Stimulated activated CD4-positive, alpha-beta T cell treated with anti-CD3 and anti-CD28 coated beads, Interleukin-1b, Interleukin-23, amount 100 ng/mL, for 4 hours (primary cell): ENCODE measurements at regions not wholly inside any gene's neighbourhood (a gene's known extent, or its start where the extent isn't known, plus 50 kb on each side); places are given as distances from the start of the nearest gene placed in this dataset.

Source experiments
- DNase-seq, 2 donors: peaks; one replicate each; pipeline ENCODE4 v3.0.0-alpha.2; 2020; ENCODE audit warnings: low read depth in 2 of 2

DNA sequence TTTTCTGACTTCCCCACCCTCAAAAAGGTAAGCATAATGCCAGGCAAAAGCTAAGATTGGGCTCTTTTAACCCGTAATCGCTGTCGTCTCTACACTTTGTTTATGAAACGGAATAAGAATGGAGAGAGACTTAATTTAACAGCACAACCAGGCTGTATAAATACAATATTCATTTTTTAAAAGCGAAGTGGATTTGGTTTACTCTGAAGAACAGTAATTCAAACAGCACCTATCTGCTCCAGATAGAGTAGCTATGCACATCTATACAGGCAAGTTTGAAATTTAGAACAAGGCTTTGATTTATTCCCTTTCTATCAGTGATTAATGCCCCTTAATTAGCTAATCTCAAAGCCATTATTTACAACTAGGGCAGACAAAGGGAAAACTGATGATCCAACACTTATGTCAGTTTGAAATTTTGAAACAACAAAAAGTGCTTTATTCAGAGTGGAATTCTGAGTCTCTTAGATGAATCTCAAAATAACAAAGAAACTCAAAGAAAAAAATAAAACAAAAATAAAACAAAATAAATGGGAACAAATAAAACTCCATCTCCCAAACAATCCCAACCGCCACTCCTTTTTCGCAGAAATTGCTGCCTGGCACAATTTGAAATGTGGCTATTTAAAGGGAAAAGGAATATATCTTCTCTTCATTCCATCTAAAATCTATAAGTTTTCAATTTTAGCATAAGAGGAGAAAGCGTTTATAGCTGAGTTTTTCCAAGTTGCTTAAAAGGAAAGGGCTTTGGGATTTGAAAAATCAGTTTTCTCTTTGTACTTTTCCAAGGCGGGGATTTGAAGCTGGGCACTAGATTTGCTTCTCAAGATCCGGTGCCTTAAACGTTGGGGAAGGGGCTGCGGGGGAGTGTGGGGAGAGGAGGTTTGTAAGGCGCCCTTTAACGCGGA is 298.6 kb downstream of the PARP8 start:
- DNase-seq = no peak

DNA sequence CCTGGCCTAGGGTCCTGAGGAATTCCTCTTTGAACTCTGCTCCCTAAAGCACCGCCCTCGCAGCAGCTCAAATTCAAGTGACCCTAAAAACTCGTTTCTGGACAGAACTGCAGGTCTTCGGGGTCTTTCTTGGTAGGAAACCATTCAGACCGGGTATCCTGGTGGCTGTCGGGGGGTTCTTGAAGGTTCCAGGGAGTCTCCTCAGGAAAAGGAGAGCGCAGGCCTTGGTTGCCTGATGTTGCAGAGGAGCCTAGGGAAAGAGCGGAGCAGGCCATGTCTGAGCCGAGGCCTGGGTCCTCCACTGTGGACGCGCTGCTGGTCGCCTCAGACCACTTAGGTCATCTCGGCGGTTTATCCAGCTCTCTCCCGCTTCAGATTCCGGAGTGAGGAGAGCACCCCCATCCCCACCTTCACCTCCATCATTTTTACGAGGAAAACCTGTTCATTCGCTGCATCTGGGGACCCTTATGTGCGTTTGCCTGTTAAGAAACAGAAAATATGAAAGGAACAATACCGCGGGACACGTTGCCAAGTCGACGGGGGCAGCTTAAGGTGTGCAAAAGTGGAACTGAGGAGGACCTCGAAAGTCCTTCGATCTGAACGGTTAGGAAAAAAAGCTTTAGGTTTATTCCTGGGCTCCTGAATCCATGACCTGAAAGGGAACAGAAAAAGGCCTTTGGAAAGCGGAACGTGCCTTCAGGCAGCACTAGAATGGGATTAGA is 299.4 kb downstream of the PARP8 start:
- no peak for DNase-seq

DNA sequence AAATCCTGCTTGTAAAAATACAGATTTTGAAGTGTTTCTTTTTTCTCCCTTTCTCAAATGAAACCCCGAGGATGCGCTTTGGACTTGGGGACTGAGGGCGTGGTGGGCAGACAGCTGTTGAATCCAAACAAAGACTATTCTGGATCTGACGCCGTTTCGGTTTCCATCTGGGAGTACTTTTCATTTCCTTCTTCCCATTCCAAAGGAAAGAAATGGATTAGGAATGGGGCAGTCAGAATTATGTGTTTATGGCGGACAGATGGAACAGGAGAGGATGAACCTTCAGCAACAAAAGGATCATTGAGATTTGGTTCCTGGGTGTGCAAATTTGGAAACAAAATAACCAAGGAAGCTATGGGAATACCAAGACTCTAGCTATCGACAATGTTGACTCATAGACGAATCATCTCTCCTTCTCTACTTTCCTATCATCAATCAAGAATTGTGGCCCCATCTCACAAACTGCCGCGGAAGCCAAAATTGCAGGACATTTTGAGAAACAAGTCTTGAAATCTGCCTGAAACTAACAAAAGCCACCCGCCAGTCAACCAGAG is 300.6 kb downstream of the PARP8 start:
- no peak for DNase-seq

DNA sequence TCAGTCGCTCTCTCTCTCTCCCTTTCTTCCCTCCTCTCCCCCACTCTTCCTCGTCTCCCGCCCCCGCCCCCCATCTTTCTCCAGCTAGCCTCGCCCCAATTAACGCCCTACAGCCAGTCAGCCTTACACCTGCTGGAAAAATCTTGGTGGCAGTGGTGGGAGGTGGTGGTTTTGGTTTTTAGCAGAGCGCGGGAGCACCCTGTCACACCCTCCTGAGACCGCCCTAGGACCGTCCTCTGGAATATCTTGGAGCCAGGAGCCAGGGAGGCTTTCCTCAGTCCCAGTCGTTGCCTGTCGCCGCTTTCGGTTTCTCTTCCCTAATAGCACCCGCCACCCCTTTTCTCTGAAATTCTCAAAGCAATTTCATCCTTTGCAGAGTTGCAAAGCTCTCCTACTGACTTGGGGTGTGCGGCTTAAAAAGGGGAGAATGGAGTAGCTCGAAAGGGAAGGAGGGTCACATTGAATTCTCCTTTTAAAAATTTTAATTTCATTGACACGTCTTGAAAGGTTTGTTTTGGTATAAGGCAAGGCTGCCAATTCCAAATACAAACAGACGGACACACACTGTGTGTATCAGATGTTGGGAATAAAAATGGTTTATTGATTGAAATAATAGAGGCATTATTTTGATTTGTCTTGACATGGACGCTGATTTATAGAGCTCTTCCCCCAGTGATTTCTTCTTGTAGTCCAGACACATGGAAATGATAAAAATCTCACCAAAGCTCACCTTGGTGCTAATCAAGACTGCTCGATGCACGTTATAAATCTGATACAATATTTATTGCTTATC is 301.3 kb downstream of the PARP8 start:
- no peak for DNase-seq

DNA sequence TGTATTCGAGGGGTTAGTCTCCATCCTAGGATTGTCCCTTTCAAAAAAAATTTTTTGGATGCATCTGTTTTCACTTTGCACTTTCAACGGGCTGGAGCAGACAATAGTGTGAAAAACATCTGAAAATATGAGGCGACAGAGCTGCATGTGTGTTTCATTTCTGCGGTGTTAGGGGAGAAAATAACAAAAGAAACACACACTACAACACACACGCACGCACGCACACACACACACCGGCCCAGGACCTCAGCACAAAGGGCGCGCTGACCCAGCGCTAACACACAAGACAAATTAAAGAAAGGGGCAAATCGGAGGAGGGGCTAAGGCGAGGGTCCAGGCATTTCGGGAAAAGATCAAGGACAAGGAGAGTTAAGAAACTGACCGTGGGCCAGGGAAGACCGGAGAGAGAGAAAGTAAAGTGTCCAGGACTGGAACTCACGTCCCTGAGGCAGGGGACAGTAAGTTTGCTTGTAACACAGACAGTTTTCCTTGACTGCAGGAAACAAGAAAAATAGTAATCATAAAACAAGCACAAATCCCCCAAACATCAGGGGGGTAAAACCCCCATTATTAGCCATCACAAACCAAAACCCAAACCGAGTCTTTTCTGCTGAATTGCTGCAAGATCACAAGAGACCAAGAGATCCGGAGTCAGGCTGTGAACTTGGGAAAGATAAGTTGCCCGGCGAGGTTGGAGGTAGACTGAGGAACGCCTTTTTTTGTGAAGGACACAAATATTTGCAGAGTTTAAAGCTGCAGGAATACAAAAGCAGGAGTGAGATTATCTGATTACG is 302.1 kb downstream of the PARP8 start:
- DNase-seq = no peak

DNA sequence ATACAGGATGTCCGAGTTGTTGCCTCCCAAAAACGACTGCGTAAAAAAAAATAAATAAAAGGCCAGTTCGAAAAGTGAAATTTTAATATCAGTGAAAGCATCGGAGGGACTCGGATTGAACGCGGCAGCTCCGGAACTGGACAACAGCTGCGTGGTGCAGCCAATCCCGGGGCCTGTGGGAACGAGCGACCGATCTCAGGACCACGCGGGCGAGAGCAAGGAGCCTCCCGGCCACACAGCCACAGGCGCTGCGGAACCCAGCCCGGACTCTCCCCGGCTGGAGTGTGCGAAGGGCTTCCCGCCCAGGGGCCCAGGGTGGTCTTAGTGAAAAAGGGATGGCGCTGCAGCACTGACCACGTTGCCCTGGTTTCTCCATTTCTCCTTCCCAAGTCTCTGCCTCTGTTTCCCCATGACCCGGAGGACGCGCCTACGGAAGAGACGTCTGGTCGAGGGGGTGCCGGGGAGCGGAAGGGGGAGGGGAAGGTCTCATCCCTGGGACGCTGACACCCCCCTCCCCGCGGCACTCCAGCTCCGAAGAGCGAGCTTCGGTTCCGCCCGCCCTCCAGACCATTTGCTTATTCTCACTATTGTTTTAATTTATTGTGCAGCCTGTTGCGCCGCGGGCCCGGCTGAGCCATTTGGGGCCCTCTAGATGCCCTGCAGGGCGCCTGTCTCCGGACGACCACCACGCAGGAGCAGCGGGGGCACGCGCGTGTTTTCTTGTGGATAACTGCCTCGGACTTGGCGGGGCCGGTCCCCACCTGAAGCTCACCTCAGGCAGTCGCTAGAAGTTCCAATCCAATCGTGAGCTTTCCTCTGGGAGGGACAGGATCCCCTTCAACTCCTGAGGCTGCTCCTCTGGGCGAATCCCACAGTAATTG is 303.0 kb downstream of the PARP8 start:
- DNase-seq = no peak

DNA sequence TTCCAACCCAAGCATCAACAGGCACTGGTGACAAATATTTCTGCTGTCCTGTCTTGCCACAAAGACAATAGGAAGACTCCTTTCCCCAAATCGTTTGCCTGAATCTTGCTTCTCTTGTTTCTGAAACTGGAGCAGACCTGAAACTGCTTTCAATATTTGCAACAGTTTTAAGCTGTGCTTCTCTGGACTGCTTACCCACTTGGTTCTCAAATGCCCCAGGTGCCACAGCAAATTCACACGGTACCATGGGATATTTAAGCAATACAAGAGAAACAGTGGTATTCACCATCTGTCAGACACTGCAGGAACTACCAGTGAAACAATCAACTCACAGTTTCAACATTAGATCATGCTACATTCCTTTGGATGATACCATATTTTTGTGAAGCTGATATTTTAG is 309.4 kb downstream of the PARP8 start:
- DNase-seq = no peak

DNA sequence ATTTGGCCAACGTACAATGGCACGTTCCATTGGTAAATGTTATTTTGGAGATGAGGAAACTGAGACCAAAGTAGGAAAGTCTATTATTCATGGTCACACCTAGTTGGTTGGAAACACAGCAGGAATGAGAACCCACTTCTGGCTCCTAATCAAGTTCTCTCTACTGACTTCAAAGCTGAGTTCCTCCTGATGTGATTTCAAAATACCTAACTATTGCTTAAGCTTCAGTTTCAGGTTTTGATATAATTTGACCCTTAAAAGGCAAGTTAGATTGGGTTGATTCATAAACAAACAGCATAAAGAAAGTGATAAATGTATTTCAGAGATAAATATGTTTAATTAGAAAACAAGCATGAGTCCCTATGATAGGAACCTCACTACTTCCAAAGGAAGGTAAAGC is 312.5 kb downstream of the PARP8 start:
- no peak for DNase-seq

DNA sequence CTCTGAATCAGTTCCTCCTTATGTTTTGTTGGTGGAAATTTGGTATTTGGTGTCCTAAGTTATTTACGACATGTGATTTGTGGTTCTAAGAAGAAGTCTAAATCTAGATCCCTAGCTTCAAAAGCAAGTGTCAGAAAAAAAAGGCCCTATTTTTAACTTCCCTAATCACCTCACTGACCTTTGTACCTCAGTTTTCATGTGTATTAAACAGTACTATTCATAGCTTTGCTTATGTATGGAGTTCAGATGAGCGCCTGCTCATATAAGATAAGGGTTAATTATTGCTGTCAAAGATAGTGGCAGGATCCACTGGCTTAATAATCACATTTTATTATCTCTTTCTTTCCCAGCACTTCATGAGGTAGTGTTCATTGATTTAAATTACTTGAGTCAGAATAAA is 318.2 kb downstream of the PARP8 start:
- no peak for DNase-seq

DNA sequence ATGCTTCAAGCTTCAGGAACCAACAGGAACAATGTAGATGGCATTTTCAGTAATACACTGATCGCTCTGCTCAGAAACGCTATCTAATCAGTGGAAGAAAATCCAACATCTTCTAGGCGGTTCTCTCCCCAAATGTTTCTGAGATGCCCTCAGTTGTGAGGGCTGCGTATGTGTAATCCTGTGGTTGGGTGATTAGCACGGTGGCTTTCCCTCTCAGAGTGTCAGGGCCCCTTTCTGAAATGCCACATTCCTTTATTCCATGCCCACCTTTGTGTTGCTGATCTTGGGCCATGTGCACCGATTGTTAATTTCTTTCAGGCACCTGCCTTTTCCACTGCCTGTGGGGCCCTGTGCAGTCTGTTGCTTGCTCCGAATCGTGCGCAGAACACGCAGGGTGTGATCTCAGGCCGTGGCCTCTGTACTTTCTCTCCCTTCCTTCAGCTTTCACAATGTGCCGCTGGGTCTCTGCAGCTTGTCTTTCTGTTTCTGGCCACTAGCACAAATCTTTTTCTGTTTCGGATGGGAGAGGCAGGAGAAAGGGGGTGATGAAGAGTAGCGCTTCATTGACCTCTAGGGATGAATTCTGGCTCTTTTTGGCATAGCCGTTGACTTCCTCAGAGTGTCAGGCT is 324.0 kb downstream of the PARP8 start:
- DNase-seq = no peak

DNA sequence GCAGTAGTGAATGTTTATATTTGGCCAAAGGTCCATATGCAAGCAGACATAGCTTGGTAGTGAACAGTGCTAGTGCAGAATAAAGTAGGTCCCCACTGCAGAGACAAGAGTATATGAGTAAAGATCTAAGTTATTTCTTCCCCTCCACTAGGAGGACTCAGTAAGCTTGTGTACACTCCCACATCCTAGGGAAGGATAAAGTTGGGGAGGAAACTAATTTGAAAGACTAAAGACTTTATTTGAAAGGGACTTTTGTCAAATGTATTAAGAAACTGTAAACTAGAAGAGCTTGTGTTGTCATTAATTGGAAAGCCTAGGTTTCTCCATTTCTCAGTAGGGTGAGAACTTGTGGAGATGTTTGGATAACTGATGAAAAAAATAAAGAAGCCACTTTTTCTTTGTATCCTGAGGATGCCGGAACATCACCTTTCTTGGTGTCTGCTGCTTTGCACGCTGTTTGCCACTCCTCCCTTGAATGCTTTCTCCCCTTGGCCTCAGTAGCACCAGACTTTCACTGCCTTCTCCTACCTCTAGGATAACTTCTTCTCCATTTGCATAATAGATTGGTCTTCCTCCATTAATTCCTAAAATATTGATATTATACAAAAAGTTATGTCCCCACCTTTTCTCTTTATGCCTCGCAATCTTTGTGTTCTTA is 329.0 kb downstream of the PARP8 start:
- DNase-seq = no peak

DNA sequence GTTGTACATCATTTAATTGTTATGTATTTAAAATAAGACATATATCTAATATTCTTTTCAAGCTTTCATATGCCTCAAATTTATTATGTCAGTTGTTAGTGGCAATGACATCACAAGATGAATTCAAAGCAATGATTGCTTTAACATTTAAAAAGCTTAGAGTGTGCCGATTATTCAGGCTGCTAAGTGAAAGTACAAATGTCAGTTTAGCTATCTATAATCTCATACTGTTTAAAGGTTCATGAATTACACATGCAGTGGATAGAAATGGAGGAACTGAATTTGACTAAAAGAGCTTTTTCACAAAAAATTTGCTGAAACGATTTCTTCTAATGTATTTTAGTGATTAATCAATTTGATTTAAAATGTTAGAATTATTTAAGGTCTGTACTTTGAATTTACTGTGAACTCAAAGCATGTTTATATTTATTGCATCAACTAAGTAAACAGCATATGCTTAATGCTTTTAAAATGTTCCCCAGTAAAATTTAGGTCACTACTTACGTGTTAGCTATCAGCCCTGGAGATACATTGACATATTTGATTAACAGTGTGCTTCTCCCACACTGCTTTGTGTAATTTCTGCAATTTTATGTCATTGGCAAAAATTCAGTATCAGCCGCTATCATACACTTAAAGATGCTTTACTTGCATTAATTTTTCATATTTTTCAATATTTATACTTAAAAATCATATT is 334.9 kb downstream of the PARP8 start:
- no peak for DNase-seq

DNA sequence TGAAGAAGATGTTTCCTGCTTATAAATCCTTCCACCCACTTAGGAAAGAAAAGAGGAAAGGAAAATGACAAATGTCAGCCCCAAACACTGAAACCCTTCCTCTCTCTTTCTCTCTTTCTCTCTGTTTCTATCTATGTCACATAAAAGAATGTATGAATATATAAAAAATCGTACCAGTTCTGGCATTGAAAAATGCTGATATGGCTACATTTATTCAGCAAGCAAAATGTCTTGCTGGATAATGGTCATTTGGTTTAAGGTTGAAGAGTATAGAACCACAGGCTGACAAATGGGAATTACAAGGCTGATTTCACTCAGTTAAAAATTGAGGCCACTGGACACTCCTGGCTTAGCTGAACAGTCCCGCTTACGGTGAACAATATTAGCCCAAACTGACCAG is 335.9 kb downstream of the PARP8 start:
- no peak for DNase-seq

DNA sequence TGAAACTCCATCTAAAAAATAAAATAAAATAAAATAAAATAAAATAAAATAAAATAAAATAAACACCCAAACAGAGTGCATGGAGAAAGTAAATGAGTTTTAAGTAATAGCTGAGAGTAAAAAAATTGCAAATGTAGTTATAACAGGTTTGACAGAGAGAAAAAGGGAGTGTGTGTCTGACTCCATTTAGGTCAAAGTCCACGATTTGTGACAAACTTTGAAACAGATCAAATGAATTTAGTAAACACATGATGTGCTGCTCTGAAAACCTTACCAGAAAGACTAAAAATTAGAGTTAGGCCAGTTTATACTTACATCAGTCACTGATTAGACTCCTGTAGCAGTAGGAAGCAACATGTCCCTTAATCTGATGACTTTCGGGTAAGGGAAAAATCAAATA is 346.6 kb downstream of the PARP8 start:
- DNase-seq = no peak

DNA sequence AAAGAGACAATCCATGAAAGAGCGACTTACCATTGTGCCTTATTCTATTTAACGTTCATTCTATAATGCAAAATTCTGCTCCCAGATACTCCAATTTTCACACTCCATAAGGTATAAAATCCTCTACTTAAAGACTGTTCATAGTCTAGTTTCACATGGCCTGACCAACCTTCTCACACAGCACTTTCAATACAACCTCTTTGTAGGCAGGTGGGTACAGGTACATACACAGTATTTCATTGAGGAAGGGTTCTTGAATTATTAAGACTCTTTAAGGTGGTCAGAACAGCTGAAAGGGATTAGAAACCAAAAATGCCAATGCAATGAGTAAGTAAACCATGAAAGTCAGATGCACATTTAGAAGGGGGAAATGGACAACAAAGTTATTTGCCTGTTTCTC is 352.0 kb downstream of the PARP8 start:
- no peak for DNase-seq

DNA sequence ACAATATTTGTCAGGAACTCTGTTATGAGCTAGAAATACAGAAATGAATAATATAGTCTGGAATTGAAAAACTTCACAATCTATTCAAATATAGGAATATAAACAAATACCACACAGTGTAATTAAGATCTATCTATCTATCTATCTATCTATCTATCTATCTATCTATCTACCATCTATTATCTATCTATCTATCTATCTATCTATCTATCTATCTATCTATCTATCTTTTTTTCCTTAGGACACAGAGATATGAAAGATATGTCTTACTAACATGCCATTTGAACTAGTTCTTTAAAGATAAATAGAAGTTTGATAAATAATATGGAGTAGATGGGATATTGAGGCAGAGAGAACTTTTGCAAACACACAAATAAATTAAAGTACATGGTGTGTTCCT is 357.8 kb downstream of the PARP8 start:
- no peak for DNase-seq

DNA sequence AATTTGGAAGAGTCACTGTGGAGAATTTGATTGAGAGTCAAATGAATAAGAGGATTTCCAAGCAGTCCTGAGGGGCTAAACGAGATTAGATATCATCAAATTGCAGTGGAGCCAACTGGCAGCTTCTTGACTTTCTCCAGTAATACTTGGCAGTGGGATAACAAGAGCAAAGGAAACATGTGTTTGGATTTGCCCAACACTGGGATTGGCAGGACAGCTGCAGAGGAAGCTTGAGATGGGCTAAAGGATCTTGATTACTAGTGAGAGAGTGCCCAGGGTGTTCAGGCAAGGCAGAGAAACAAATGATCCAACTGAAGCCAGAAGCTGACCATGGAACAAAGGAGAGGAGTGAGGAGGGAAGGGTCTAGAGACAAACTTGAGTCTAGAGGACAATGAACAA is 356.0 kb upstream of the ISL1 start:
- no peak for DNase-seq

DNA sequence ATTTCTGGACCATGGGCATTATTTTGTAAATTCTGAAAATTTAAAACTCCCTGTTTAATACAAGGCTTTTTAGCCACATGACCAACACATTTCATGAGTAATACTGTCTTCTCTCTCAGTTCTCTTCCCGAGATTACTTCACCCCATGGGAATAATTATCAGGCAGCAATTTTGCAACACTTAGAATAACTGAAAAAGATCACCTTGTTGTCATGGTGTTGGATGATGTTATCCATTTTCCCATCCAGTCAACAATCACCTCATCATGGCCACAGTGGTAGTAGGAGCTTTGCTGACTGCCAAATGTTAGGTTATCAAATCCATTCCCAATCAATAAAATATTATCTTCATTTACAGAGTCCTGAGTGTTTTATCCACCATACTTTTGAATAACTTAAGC is 354.9 kb upstream of the ISL1 start:
- no peak for DNase-seq

DNA sequence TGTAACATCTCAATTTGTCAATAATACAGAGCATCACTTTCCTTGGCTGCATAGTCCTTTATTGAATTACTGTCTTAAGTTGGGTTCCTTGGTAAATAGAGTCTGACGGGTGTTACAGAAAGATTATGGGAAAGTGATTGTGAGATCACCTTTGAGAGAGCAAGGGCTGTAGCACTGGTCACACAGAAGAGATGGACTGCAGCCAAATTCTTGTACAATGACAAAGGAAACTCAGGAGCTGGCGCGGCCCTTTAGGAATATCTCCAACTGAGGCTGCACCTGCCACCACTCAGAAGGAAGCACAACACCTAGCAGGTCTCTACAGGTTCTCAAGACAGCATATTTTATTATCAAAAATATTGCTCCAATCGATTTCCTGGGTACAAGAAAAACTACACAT is 350.0 kb upstream of the ISL1 start:
- DNase-seq = no peak
